ENCODE measurements at regions not wholly inside any gene's neighbourhood (a gene's known extent, or its start where the extent isn't known, plus 50 kb on each side); places are given as distances from the start of the nearest gene placed in this dataset.

DNA sequence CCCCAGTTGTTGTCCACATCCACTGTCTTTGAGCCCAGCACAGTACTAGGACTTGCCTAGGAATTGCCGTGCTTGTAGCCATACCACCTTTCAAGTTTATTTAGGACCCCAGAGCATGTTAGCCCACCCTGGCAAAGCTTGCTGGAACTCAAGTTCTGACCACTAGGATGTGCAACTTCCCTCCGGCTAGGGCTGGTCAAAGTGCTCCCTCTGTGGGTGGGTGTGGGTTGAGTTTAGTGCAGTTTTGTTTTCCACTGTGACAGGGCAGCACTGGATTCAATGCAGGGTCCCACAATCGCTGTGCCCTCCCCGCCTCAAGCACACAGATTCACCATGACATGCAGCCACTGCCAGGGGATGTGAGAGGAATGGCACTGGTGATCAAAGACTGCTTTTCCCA is 96.0 kb downstream of the RASGEF1B start:
- Mint-ChIP-seq H3K27ac (no peak overlapping the region), H3K4me1 (peaks cover 32% of the 10 kb centered on the region), H3K4me3 (no peak overlapping the region), H3K27me3 (ENCODE audit: low read depth) (no peaks in the 10 kb centered on the region), H3K36me3 (ENCODE audit: low read depth) (no peaks in the 10 kb centered on the region), H3K9me3 (no peaks in the 10 kb centered on the region)
- TF ChIP-seq, protein P1, sequence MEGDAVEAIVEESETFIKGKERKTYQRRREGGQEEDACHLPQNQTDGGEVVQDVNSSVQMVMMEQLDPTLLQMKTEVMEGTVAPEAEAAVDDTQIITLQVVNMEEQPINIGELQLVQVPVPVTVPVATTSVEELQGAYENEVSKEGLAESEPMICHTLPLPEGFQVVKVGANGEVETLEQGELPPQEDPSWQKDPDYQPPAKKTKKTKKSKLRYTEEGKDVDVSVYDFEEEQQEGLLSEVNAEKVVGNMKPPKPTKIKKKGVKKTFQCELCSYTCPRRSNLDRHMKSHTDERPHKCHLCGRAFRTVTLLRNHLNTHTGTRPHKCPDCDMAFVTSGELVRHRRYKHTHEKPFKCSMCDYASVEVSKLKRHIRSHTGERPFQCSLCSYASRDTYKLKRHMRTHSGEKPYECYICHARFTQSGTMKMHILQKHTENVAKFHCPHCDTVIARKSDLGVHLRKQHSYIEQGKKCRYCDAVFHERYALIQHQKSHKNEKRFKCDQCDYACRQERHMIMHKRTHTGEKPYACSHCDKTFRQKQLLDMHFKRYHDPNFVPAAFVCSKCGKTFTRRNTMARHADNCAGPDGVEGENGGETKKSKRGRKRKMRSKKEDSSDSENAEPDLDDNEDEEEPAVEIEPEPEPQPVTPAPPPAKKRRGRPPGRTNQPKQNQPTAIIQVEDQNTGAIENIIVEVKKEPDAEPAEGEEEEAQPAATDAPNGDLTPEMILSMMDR (IDR thresholded peaks at IDR 0.05; ENCODE audit: unreplicated experiment in 3 of 3), result no peak

DNA sequence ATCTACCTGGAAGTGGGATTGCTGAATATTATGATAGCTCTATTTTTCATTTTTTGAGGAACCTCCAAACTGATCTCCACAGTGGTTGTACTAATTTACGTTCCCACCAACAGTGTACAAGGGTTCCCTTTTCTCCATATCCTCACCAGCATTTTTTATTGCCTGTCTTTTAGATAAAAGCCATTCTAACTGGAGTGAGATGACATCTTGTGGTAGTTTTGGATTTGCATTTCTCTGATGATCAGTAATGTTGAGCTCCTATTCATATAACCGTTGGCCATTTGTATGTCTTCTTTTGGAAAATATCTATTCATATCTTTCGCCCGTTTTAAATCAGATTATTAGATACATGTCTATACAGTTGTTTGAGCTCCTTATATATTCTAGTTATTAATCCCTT is 101.8 kb downstream of the RASGEF1B start:
- Mint-ChIP-seq H3K4me3 (no peak overlapping the region), H3K36me3 (ENCODE audit: low read depth) (no peaks in the 10 kb centered on the region), H3K27ac (no peak overlapping the region), H3K9me3 (peaks cover 2% of the 10 kb centered on the region), H3K27me3 (ENCODE audit: low read depth) (no peaks in the 10 kb centered on the region), H3K4me1 (no peaks in the 10 kb centered on the region)
- TF ChIP-seq, protein P1 (IDR thresholded peaks at IDR 0.05; ENCODE audit: unreplicated experiment in 3 of 3), result no peak

DNA sequence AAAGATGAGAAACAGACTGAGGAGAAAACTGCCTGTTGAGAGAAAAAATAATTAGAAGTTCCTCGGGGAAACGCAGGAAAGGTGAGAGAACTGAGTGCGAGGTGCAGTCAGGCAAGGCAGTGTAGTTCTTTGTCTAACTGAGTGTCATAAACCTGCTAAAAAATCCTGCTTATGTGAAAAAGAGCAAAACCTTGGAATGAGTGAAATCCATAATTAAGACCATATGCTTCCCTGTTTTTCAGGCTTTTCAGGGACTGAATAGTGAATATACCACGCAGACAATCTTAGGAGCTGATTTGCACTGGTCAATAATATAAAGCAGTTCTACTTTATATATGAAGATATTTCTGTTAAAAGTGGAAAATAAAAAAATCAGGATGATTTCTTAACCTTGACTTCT is 104.9 kb downstream of the RASGEF1B start:
- Mint-ChIP-seq H3K9me3 (peaks cover 2% of the 10 kb centered on the region), H3K4me1 (no peaks in the 10 kb centered on the region), H3K27ac (no peak overlapping the region), H3K4me3 (no peak overlapping the region), H3K27me3 (ENCODE audit: low read depth) (no peaks in the 10 kb centered on the region), H3K36me3 (ENCODE audit: low read depth) (no peaks in the 10 kb centered on the region)
- TF ChIP-seq, protein P1 (IDR thresholded peaks at IDR 0.05; ENCODE audit: unreplicated experiment in 3 of 3), result no peak

DNA sequence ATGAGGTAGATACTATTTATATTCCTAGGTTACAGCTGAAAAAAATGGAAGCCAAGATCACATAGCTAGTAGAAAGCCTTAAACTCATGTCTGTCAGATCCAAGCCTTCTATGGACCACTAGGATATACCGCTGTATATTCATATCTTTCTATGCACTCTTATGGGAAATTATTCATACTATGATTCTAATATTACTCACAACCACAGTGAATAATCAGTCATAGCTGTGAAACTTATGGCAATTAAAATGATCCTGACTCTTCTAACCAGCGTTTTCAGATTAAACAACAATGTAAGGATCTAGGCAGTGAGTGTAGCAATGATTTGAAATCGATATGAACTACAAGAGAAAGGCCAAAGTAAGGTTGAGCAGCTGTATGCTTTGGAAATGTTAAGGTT is 111.0 kb downstream of the RASGEF1B start:
- Mint-ChIP-seq H3K4me1 (no peaks in the 10 kb centered on the region), H3K9me3 (no peaks in the 10 kb centered on the region), H3K27ac (peak overlapping the region in 1 of 3 experiments; percentile 13), H3K4me3 (no peak overlapping the region), H3K27me3 (ENCODE audit: low read depth) (peaks cover 4% of the 10 kb centered on the region), H3K36me3 (ENCODE audit: low read depth) (no peaks in the 10 kb centered on the region)
- TF ChIP-seq, protein P1 (IDR thresholded peaks at IDR 0.05; ENCODE audit: unreplicated experiment in 3 of 3), result no peak

DNA sequence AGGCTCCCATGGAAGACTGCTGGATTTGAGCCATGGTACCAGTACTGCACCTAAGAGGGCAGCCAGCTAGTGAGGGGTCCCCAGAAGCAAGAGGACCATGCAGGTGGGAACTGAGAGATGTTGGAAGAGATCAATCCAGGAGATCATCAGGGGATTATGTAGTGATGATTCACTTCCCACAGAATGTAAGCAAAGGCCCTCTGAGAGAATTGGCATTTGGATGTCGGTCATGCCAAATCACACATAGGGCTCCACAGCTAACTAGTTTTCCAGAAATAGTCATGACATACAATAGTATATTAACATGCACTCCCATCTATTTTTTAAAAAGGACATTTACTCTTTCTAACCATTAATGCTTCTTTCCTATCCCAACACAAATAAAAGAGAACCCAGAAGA is 112.5 kb downstream of the RASGEF1B start:
- TF ChIP-seq, protein P1 (IDR thresholded peaks at IDR 0.05; ENCODE audit: unreplicated experiment in 3 of 3), result no peak
- H3K27me3 Mint-ChIP-seq (ENCODE audit: low read depth), result peaks cover 4% of the 10 kb centered on the region

DNA sequence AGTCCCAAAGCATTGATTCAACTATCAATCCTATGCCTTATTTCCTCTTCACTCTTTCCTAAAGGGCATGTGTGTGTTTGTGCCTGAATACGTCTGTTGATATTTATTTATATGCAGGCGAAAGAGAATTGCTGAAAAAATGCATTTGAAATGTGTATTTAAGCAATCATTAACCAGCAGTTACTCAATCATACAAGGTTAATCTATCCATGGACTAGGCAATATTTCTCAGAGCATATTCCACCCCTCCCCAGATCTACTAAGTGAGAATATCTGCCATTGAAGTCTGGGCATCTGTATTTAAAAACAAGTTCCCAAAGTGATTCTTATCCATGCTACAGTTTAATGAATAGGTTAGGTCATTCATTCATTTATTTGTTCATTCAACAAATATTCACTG is 113.6 kb downstream of the RASGEF1B start:
- peaks cover 4% of the 10 kb centered on the region for H3K27me3 Mint-ChIP-seq (ENCODE audit: low read depth)
- TF ChIP-seq, protein P1 (IDR thresholded peaks at IDR 0.05; ENCODE audit: unreplicated experiment in 3 of 3), result no peak
- no peak overlapping the region for H3K4me3 Mint-ChIP-seq
- no peaks in the 10 kb centered on the region for H3K36me3 Mint-ChIP-seq (ENCODE audit: low read depth)
- H3K4me1 Mint-ChIP-seq, result peaks cover 4% of the 10 kb centered on the region
- H3K9me3 Mint-ChIP-seq, result no peaks in the 10 kb centered on the region
- no peak overlapping the region for H3K27ac Mint-ChIP-seq

More for the DNA sequence above, 112.5 kb downstream of the RASGEF1B start:
- Mint-ChIP-seq H3K36me3 (ENCODE audit: low read depth) (no peaks in the 10 kb centered on the region), H3K9me3 (no peaks in the 10 kb centered on the region), H3K27ac (no peak overlapping the region), H3K4me1 (no peaks in the 10 kb centered on the region), H3K4me3 (no peak overlapping the region)

All from nephron (organoid).